HG03108 (cell line): ENCODE measurements at regions not wholly inside any gene's neighbourhood (a gene's known extent, or its start where the extent isn't known, plus 50 kb on each side); places are given as distances from the start of the nearest gene placed in this dataset.
"Not testable (repeated sequence)": the region's sequence is repeated elsewhere in the genome, so short reads cannot be mapped to it uniquely, and the experiment has no call there.

Experiments used
- ATAC-seq: cut with Tn5 transposase; IDR thresholded peaks from one replicate; pipeline ENCODE4 v1.9.1; 2021; ENCODE audit warnings: moderate library complexity; ENCODE audit not compliant: unreplicated experiment

DNA sequence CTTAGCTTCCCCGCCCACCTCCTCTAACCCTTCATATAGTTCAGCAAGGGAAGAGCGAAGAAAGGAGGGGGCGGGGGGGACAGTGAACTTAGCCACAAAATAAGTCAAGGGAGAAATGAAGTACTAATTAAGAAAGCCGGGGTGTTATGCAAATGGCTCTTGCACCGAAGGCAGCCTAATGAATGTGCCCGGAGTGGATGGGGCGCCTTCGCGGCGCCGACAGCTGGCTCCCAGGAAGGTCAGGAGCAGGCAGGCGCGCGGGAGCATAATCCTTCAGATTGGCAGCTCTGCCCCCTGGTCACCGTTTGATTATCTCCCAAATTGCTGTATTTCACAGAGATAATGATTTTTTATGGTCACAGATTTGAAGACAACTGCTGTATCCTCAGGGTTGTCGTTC is 395.1 kb downstream of the TFAP2B start:
- no peak for ATAC-seq

DNA sequence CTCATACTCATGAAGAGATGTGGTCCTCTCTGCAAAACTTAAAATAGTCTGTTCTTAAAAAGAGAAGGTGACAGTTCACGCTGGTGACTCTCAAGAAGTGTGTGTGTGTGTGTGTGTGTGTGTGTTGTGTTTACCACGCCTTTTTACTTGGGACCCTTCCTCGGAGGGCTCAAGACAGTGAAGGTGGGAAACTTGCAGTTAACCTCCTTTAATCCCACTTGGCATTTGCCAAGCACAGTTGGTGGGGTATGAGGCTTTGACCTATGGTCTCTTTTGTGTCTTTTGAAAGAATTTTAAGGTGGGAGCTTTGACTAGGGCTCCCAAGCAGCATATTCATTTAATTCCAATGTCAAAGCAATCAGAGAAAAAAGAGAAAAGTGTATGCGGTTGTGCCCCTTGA is 395.8 kb downstream of the TFAP2B start:
- ATAC-seq = no peak

DNA sequence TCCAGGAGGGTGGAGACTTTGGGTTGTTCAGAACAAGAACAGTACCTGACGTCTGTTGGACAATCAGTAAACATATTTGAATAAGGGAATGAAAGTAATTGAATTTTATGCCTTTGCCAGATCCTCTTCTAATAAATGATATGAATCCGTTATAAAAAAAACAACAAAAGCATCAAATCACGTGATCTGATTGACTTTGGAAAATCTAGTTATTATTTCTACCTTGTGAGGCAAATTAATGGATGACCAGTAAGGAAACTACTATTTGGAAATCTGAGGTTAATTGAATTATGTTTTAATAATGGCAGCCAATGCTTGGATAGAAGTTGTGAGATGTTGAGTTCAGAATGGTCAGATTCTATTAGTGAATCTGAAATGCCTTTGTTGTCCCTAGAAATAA is 399.5 kb downstream of the TFAP2B start:
- no peak for ATAC-seq

DNA sequence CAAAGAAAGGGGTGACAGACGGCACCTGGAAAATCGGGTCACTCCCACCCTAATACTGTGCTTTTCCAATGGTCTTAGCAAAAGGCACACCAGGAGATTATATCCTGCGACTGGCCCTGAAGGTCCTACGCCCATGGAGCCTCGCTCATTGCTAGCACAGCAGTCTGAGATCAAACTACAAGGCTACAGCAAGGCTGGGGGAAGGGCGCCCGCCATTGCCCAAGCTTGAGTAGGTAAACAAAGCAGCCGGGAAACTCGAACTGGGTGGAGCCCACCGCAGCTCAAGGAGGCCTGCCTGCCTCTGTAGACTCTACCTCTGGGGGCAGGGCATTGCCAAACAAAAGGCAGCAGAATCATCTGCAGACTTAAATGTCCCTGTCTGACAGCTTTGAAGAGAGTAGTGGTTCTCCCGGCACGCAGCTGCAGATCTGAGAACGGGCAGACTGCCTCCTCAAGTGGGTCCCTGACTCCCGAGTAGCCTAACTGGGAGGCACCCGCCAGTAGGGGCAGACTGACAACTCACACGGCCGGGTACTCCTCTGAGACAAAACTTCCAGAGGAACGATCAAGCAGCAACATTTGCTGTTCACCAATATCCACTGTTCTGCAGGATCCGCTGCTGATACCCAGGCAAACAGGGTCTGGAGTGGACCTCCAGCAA is 406.0 kb downstream of the TFAP2B start:
- ATAC-seq = not testable (repeated sequence)

DNA sequence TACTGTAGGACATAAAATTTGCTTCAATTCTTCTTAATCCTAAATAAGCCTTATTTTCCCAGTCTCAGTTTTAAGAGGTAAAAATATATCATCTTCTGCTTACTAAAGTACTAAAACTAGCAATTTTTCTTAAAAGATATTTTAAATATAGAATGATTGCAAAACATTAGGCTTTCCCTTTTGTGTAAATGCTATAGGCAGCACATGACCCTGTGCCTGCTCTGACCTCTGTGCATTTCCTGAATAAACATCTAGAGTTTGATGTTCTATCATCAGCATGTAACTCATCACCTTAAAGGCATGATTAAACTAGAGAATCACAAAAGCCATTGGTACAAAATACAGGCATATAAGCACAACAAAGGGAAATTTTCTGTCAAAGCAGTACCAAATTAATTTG is 422.7 kb downstream of the TFAP2B start:
- no peak for ATAC-seq

DNA sequence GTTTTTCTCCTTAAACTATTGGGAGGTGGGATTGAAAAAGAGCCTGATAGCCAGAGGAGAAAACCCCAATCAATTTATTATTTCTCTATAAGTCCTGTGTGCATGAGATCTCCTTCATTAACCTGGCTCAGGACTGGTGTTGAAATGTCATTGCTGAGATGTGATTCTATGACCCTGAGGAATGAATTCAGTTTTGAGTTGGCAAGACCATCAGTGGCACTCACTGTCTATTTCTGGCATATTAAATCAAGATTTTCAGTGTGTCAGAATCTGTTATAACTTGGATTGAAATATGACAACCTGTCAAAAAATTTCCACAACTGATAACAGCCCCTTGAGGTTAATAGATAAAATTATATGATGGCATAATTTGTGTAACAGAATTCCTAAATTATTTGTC is 431.1 kb downstream of the TFAP2B start:
- ATAC-seq = no peak

DNA sequence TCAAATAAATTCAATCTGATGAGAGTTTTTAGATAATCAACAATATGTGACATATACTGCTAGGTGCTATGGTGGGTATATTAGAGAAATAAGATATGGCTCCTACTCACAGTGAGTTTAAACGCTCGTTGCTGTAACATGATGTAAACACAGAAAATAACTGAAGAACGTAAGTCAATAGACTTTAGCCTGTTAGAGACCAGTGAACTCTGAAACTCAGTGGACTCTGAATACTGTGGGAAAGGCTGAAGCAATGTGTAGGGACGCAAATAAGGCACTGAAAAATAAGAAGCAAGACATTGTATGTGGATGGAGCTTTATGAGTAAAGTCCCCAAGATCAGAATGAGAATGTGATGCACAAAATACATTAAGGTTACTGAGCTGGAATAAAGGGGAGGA is 431.6 kb downstream of the TFAP2B start:
- ATAC-seq = no peak

DNA sequence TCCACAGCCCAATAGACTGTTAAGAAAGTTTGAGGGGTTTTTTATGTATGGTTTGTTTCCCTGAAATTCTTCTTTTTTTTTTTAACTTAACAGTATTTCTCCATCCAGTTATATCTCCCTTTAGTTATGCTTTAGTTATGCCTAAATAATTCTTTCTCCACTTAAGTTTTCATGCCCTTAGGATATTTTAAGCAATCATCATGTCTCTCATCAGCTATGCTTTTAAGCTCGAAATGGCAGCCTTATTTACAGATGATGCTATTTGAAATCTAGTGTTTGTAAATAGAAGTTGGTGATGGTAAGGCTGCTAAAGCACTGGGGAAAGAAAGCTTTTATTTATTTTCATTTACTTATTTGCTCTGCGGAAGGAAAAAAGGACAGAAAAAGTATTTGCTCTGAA is 439.3 kb downstream of the TFAP2B start:
- no peak for ATAC-seq

DNA sequence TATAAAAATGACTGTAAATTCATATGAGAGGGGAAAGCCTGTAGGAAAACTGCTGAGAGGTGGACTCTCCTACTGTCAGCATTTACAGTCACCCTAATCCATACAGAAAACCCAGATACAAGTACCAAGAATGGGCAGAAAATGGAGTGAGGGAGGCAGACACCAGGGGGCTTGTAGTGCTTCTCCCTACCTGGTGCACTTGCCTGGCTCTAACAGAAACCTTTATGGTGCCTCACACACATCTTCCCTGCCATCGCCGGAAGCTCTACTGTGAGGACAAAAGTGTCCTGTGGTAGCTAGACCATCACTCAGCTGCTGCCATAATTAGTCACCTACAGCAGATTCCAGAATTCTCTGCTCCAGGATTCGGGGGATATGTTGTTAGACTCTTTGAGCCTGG is 441.3 kb downstream of the TFAP2B start:
- ATAC-seq = no peak

DNA sequence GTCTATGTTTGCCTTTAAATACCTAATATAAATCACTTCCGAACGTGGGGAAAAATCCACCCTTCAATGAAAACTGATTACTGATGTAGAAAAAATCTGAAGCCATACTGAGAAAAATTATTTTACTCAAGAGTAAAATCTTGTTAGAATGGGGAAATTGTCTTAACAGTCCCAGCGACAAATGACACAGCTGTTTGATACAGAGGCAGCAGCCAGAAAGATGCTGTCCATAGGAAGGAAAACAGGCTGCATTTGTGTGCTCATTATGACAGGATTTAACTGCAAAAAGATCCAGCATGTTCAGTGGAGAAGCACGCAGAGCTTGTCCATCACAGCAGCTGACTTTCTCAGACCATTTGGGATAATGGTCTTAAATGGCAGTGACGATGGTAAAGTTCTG is 443.0 kb downstream of the TFAP2B start:
- no peak for ATAC-seq

DNA sequence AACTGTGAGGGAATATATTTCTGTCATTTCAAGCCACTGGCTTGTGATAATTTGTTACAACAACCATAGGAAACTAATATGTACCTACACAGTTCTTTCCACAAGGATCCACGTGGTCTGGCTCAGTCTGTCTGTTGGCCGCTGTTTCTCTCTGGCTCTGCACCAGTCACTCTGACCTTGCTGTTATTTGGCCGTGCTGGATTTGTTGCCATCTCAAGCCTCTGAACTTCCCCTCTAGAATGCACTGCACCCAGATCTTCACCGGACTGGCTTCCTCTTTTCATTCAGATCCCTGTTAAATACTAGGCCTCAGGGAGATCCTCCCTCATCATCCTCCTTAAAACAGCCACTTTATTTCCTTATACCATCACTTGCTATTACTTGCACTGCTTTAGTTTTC is 446.8 kb downstream of the TFAP2B start:
- no peak for ATAC-seq

DNA sequence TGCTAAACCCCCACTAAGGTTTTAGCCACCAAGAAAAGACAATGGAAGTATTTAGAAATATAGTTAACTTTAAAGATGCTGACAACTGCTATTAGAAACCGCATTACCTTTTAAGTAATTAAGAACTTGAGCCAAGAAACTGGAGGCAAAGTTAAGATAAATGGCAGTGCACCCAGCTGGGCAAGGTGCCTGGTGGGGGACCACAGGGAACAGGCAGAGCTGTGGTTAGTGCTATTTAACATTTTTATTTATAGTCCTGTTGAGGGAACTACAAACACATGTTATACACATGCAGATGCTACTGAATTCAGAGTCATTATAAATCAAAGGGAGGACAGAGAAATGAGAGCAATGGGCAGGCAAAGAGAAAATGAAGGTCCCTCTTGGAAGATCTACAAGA is 447.9 kb downstream of the TFAP2B start:
- ATAC-seq = no peak

DNA sequence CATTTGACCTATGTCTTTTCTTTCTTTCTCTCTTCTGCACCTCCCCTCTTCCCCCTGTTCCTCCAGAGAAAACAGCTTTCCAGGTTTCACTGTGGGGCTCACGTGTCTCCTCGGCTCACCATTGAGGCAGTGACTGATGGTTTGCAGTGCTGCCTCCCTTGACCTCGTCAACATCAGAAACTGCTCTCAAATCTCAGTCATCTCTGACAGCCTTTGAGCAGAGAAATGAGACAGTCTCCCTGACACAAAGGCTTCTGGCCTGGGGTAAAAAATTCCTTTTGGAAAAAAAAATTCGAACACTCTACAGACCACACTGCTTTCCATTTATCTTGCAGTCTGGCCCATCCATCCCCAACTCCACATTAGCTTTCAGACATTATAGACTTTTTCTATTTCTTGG is 450.0 kb downstream of the TFAP2B start:
- no peak for ATAC-seq

DNA sequence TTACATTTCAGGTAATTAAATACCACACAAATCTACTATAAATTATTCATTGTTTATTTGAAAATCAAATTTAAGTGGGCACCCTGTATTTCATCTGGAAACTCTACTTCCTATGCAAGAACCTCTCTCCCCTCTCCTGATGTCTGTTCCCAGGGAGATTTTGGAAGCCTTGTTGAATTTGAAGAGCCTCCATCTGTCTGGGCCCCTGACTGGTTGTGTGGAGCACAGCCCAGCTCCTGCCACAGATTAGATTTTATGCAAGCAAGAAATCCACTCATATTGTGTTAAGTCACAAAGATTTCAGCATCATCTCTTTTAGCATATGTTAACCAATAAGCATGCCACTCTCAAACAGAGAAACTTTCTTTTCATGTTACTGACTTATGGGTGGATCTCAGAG is 451.2 kb downstream of the TFAP2B start:
- no peak for ATAC-seq

DNA sequence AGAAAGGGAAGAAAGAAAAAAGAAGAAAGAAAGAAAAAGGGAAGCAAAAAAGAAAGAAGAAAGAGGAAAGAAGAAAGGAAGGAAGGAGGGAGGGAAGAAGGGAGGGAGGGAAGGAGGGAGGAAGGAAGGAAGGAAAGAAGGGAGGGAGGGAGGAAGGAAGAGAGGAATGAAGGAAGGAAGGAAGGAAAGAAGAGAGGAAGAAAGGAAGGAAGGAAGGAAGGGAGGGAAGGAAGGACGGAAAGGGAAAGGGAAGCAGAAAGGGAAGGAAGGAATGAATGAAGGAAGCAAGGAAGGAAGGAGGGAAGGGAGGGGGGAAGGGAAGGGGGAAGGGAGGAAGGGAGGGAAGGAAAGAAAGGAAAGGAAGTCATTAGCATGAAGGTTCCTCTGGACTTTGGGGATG is 452.9 kb downstream of the TFAP2B start:
- no peak for ATAC-seq

DNA sequence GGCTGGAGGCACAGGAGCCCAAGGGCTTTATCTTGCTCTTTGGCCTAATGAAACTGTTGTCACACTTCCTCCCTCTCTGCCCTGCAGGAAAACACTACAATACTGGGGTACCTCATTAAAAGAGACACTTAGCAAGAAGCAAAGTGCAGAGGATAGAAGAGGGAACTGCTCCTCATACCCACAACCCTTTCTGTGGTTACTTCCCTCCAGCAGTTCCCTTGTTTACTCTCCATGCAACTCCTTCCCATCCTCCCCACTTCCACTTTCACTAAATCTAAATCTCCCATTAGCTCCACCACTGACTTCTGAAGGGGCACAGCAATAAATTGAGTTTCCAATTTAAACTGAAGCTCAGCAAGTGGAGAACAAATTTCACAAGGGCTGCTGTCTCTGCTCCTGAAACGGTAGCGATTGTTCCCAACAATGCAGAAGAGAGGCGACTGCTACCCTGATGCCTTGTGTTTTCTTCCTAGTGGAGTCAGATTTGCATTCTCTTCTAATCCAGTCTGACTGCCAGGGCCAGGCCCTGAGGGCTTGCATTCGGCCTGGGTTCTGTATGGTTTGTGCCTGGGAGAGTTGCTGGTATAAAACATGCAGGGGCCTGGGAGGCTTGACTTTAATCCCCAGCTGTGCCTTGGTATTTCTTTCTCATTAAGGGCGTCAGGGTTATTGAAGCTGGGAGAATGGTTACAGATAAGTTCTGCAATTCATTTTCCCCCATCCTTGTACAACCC is 454.7 kb downstream of the TFAP2B start:
- ATAC-seq = no peak

DNA sequence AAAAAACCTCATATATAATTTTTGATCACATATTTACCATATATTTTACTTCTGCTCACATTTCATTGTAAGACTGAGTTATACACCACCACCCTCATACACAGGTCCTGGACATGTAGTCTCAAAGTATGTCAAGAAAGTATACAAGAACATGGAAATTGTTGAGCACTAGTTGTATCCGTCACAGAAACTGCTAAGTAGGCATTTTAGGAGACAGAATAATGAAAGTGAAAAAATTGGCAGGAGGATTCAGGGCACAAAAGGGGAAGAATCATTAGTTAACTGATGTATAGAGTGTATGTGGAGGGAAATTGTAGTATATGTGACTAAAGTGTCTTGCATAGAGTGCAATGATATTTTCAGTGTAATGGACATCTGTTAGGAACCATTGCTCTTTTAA is 458.8 kb downstream of the TFAP2B start:
- ATAC-seq = no peak

DNA sequence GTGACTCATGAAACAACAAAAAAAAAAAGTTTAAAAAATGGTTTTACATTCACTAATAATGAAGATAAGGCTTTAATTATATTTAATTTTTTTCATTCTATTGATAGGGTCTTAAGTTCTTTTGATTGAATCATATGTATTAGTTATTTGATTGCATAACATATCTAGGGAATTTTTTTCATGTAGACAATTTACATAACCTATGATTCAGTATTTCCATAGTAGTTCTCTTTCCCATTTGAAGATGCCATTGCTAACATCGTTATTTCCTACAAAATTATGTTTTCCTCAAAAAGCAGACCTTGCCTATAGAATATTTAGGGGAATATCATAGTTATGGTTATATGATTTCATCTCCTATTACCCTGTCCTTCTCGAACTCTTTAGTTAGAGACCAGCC is 463.4 kb downstream of the TFAP2B start:
- ATAC-seq = no peak

DNA sequence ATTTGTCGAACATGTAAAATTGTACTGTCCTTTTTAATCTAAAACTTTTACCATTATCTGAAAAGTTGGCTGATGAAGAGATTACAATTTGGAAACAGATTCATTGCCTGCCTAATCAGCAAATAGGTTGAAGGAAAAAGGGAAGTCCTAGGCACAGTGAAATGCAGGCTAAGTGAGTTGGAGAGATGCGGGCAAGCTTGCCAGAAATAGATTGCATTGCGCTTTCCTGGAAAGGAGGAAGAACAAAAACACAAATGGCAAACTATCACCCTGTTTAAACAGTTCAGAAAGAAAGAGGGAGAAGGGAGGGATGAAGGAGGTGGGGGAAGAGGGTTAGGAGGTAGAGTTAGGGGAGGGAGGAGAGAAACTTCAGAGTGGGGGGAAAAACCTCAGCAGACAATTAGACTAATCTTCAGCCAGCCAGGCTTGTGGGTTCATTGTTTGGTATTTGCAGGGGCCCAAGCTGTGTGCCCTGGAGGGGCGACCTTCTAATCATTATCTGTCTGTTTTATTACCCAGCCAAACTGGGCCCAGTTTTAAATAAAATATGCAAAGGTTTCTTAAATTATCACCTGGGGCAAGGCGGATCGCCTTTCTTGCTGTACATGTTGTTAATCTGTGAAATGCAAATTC is 465.2 kb downstream of the TFAP2B start:
- no peak for ATAC-seq

DNA sequence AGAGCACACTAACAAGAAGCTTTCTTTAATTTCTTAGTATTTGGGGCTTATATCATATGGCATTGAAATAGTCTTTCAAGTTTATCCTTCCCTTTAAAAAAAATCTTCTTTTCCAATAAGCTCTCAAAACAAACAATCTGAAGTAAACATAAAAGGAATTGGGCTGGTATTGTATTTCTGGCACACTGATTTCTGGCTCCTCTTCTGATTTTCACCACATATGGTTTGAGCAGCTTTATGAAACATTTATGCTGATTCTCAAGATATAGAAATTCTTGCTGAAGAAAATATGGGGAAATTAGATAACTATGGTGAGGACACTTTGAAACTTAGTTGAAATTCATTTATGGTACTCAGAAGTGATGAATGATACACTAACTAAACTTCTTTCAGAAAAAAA is 467.2 kb downstream of the TFAP2B start:
- ATAC-seq = no peak

DNA sequence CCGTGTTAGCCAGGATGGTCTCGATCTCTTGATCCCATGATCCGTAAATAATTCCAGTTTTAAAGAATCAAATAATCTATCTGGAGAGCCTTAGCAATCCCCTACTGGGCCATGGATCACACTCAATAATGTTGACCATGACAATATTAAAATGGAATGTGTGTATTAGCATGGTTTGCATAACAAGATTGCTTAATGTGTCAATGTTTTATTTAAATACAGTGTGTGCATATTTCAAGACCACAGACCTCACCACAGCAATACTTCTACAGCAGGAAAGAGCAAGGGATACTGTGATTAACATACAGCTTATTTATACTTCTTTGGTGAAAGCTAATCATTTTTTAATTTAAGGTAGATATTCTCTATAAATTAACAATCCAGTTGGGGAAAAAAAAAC is 470.4 kb downstream of the TFAP2B start:
- ATAC-seq = no peak

DNA sequence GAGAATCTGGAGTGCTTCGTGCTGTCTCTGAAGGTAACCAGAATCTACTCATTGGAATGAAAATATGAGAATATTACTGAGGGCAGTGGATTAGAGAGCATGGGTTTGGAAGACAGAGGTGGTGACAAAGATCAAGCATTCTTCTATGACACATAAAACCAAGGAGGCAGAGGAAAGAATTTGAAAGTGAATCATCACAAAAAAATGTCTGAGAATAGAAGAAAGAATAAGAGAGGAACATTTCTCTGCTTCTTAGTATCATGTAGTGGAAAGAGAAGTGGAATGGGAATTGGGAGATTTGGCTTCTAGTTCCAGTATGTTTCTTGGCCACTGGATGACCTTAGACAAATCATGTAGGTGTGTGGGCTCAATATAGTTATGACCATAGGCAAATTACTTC is 474.0 kb downstream of the TFAP2B start:
- no peak for ATAC-seq
